ENCODE measurements at regions not wholly inside any gene's neighbourhood (a gene's known extent, or its start where the extent isn't known, plus 50 kb on each side); places are given as distances from the start of the nearest gene placed in this dataset.

DNA sequence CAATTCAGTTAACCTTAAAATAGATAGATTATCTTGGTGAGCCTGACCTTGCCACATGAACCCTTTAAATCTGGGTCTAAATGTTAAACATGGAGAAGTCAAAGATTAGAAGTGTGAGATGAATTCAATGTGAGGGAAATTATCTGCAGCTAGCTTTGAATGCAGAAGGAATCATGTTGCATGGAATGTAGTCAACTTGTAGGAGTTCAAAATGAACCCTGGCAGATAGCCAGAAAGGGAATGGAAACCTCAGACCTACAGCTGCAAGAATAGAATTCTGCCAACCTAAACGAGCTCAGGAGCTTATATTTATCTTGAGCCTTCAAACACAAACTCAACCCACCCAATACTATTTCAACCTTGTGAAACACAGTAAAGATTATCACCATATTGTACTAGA lies 632.5 kb downstream of the KCTD8 start:
- DNase-seq = no peak

DNA sequence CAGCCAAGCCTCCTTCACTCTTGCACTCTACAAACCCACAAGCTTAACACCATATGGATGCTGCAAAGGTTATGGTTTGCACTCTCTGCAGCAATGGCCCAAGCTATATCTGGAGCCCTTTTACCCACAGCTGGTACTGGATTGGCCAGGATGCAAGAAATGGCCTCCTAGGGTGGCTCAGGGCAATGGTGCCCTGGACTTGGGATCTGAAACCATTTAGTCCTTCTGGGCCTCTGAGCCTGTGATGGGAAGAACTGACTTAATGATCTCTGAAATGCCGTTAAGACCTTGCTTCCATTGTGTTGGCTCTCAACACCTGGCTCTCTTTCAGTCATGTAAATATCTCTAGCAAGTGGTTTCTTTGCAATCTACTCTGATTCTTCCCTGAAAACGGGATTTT lies 626.0 kb downstream of the KCTD8 start:
- DNase-seq = no peak

GRCh38 chr4:43835869-43836268 lies 612.7 kb downstream of the KCTD8 start:
- no peak for DNase-seq

GRCh38 chr4:43837171-43837570 lies 611.4 kb downstream of the KCTD8 start:
- no peak for DNase-seq

DNA sequence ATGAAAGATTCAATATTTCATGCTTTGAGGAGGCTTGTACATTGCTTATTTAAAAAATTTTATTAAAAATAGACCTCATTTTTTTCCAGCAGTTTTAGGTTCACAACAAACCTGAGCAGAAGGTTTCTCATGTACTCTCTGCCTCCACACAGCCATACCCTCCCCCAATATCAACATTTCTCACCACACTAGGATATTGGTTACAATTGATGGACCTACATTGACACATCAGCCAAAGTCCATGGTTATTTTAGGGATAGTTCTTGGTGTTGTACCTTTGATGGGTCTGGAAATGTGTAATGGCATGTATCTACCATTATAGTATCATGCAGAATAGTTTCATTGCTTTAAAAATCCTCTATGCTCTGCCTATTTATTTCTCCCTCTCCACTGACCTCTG lies 611.0 kb downstream of the KCTD8 start:
- no peak for DNase-seq

- no peak for DNase-seq
Observed at GRCh38 chr4:43842594-43842993, 606.0 kb downstream of the KCTD8 start.

DNA sequence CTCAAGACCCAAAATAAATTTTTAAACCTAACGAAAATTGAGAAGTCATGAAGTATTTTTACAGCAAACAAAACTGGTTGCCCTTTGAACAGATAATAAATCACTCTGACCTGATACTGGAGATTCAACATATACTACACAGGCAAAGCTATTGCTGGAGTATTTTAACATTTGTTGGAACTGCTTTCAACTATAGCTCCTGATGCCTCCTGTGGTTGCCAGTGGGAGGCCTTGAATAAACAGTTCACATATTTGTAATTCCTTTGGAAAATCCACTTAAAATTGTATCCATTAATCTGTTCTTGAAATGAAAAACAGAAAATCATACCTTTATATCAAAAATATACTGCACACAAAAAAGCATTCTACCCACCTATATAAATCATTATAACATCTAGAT lies 605.1 kb downstream of the KCTD8 start:
- no peak for DNase-seq

DNA sequence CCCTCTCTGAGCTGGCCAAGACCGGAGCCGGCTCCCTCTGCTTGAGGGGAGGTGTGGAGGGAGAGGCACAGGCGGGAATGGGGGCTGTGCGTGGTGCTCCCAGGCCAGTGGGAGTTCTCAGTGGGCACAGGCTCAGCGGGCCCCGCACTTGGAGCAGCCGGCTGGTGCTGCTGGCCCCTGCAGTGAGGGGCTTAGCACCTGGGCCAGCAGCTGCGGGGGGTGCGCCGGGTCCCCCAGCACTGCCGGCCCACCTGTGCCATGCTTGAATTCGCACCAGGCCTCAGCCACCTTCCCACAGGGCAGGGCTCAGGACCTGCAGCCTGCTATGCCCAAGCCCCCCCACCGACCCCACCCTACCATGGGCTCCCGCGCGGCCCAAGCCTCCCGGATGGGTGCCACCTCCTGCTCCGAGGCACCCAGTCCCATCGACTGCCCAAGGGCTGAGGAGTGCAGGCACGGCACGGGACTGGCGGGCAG lies 602.5 kb downstream of the KCTD8 start:
- no peak for DNase-seq

DNA sequence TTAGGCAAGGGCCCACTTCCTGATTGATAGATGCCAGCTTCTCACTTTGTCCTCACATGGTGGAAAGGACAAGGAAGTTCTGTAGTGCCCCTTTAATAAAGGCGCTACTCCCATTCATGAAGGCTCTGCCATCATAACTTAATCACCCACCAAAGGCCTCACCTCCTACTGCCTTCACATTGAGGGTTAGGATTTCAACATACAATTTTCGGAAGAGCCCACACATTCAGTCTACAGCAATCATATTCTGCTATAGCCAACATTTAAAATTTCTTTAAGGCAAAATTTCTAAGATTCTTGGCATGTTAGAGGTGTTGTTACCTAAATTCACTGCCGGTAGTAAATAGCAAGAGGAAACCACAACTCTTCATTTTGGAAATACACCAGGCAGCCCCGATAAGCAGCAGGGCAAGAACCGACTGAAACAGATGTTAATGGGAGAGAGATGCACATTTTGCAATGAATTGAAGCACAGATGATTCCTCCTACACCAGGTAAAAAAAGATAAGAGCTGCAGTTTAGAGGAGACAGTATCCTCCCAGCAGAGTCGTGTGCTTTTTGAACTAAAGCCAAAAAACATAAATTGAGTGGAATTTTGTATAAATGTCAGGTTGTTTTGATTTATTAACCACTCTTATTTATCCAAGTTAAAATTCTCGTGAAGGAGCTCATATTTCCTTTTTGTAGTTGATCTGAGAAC lies 594.9 kb downstream of the KCTD8 start:
- DNase-seq = no peak

DNA sequence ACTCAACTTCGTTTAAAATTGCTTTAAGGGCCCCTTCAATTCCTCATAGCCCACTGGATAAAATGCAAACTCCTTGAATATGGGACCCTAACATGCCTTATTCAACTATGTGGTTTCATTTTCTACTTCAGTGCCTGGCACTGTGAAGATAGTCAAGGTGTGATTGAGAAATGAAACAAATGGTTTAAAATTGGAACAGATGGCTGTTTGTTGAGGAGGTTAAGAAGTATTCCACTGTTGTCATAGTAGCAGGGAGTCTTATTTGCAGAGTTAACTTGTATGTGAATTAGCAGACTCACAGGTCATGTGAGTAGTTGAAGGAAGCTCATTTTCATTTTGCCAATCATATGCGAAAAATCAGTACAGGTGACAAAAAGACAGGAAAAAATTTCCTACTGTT lies 593.3 kb downstream of the KCTD8 start:
- DNase-seq = no peak

DNA sequence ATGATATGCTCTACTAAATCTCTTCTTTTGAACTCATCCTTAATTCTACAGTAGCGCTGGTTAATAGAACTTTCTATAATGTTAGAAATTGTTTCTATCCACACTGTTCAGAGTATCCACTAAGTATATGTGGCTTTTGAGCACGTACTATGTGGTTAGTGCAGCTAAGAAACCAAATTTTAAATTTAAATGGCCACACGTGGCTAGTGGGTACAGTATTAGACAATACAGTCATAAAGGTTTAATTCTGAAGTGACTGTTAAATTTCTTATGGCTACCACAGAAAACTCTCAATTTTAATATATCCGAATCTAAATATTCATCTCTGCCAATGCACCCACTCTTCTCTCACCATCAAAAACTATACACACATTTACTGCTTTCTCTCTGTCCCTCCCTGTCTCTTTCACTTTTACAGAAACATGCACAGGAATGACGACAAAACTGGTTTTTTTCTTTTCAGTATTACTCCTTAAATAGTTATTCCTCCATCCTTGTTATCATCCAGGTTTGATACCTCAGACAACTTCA lies 583.9 kb downstream of the KCTD8 start:
- DNase-seq = no peak

- no peak for DNase-seq
Observed at GRCh38 chr4:43867908-43868307, 580.7 kb downstream of the KCTD8 start.

GRCh38 chr4:43875655-43876054 lies 573.0 kb downstream of the KCTD8 start:
- DNase-seq = no peak

- DNase-seq = no peak
Observed at GRCh38 chr4:43882470-43882869, 566.1 kb downstream of the KCTD8 start.

- DNase-seq = no peak
Observed at GRCh38 chr4:43886196-43886595, 562.4 kb downstream of the KCTD8 start.

DNA sequence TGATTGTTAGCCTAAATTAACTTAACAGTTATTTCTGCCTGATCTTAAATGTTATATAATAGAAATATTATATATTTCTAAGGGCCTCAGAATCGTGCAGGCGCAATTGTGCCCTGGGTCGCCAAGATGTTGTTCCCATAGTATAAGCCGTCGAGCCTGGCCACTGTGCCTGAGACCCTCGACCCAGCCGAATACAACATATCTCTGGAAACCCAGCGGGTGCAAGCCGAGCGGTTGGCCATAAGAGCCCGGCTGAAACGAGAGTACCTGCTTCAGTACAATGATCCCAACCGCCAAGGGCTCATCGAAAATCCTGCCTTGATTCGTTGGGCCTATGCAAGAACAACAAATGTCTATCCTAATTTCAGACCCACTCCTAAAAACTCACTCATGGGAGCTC lies 549.8 kb downstream of the KCTD8 start:
- no peak for DNase-seq

GRCh38 chr4:43903456-43903855 lies 545.2 kb downstream of the KCTD8 start:
- no peak for DNase-seq

DNA sequence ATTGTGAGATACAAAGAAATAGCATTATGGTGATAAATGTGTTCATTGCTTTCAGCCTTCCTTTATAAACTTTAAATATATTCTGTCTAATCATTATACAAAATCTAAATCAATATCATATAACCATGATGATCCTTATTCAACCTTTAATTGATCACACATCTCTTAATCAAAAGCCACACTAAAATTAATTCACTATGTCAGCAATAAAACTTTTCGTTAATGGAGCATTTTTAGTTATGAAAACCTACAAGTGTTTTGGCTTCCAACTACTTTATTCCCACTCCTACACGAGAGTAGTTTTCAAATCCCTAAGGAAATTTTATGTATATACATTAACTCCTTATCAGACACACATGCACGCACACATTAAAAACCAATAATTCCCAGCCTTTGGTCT lies 530.2 kb downstream of the KCTD8 start:
- no peak for DNase-seq

DNA sequence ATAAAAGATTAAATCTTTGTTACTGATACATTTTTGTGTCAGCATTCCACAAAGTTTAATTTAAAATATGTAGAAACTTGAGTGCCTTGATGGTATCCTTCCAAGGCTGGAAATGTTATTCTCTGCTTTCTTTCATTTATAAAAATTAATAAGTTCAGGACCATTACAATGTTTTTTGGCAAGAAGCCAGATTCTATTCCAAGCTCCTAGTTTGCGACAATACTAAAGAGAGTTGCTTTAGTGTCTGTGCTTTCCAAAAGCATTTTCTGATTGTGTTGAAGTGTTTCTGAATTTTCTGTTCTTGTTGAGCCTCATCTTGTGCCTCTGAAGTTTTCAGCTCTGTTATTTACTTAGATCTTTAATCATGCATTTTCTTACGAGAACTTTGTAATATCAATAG lies 516.2 kb downstream of the KCTD8 start:
- DNase-seq = no peak

DNA sequence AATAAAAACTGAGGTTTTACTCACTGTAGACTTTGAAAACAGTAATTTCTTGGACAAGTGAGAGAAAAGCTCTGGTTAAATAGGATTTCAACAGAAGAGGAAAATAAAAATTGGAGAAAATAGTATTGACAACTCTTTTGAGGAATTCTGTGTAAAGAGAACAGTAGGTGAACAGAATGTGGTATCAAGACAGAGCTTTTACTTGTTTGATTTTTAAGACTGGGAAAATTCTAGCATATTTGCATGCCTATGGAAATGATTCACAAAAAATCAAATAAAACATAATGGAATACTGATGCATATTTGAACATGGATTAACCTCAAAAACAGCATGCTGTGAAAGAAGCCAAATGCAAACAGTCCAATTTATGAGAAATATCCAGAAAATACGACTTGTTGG lies 504.6 kb downstream of the KCTD8 start:
- DNase-seq = no peak

DNA sequence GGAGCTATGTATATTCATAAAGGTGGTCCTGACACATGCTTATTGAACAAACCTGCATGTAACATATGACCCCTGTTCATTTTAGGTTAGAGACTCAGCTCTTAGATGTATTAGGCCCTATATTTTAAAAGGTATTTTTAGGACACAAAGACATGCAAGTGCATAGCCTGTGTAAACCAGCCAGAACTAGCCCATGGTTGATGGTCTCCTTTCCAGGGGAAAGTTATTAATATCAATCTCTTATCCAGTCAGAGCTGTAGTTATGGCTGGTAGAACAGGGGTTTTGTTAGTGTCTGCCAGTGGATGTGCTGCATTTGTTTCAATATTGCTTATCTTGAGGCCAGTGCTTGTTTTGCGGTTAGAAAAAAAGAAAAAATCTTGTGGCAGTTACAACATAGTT lies 488.6 kb downstream of the KCTD8 start:
- DNase-seq = no peak

- no peak for DNase-seq
Observed at GRCh38 chr4:43968011-43968410, 480.6 kb downstream of the KCTD8 start.

DNA sequence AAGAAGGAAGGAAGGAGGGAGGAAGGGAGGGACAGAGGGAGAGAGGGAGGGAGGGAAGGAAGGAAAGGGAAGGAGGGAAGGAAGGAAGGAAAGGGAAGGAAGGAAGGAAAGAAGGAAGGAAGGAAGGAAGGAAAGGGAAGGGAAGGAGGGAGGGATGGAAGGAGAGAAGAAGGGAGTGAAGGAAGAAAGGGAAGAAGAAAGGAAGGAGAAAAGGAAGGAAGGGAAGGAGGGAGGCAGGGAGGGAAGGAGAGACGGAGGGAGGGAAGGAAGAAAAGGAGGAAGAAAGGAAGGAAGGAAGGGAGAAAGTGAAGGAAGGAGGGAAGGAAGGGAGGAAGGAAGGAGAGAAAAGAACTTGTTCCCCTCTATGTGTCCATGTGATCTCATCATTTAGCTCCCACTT lies 465.0 kb downstream of the KCTD8 start:
- no peak for DNase-seq

GRCh38 chr4:43987331-43987944 lies 461.2 kb downstream of the KCTD8 start:
- no peak for DNase-seq

Measured in occipital lobe (tissue), 1 donor.